Sigmoid colon (tissue), 6 donors: ENCODE measurements at regions not wholly inside any gene's neighbourhood (a gene's known extent, or its start where the extent isn't known, plus 50 kb on each side); places are given as distances from the start of the nearest gene placed in this dataset.

Experiments used
- DNase-seq: peaks from one replicate; pipeline ENCODE4 v3.0.0-alpha.2; 2019
- H3K27ac ChIP-seq, 4 donors: fragments of 200-600 bp; sonication (generic); one replicate each; pipeline ENCODE4 v1.5.1; 2016 to 2019; ENCODE audit warnings: mild to moderate bottlenecking in 1 of 4
- H3K27me3 ChIP-seq, 3 donors: fragments of 200-600 bp; sonication (generic); one replicate each; pipeline ENCODE4 v1.5.1; 2019; ENCODE audit warnings: mild to moderate bottlenecking in 1 of 3
- H3K36me3 ChIP-seq, 4 donors: fragments of 200-600 bp; sonication (generic); one replicate each; pipeline ENCODE4 v1.5.1; 2016 to 2019
- H3K4me1 ChIP-seq, 4 donors: fragments of 200-600 bp; sonication (generic); one replicate each; pipeline ENCODE4 v1.5.1; 2017 to 2019
- H3K4me3 ChIP-seq, 4 donors: fragments of 200-600 bp; sonication (generic); one replicate each; pipeline ENCODE4 v1.5.1; 2017 to 2019; ENCODE audit warnings: mild to moderate bottlenecking in 2 of 4, moderate library complexity in 1 of 4
- H3K9me3 ChIP-seq, 4 donors: fragments of 200-600 bp in 3 of 4; sonication (generic) in 3 of 4; one replicate each; pipeline versions ENCODE4 v1.5.1 to v1.6.1; 2013 to 2019
- EP300 ChIP-seq, 4 donors: sonication (generic); formaldehyde crosslinking; IDR thresholded peaks; one replicate each; pipeline ENCODE4 v1.6.1; 2017; ENCODE audit warnings: antibody characterized with exemption in 4 of 4
- POLR2A ChIP-seq, 2 donors: fragments of 450-650 bp; IDR thresholded peaks; one replicate each; pipeline ENCODE4 v1.6.1; 2016; ENCODE audit warnings: antibody characterized with exemption in 2 of 2, mild to moderate bottlenecking in 2 of 2, moderate library complexity in 2 of 2
- POLR2AphosphoS5 ChIP-seq, 4 donors: sonication (generic); formaldehyde crosslinking; IDR thresholded peaks; one replicate each; pipeline ENCODE4 v1.6.1; 2017; ENCODE audit warnings: antibody characterized with exemption in 4 of 4
- WGBS, 2 donors: extraction: QIAGEN DNeasy Blood & Tissue Kit; methylation state at CpG; one replicate each; pipeline ENCODE4 v1.1.7; 2013; 5-methylcytosine and 5-hydroxymethylcytosine counted together
- intact Hi-C: fragments of 100-400 bp; cut with DNase I; formaldehyde crosslinking; loops from one replicate; pipeline ENCODE4 v1.15.1; 2023
- TF ChIP-seq, protein P1 (sequence below), 4 experiments: fragments of 450-650 bp in 3 of 4; fragments of 200-600 bp in 1 of 4; IDR thresholded peaks; one replicate each; pipeline ENCODE4 v1.5.1; 2016 to 2019; ENCODE audit warnings: antibody characterized with exemption in 4 of 4, mild to moderate bottlenecking in 3 of 4, moderate library complexity in 2 of 4
- donor health status: healthy with polysubstance abuse.
- donor health status: healthy.

DNA sequence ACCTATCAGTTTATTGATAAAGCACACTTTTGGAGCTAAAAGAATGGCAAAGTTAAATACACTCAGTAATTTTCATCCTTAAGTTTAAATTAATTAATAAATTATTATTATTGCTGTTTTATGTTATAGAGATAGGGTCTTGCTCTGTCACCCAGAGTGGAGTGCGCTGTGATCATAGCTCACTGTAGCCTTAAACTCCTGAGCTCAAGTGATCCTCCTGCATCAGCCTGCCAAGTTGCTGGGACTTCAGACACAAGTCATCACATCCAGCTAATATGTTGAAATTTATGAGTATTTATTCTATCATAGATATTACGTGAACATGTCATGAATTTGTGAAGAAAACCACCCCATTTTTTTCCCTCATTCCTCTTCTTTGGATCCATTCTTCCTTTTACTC lies 64.2 kb downstream of the GJA1 start:
- no peaks in the 10 kb centered on the region for H3K9me3 ChIP-seq
- peaks cover 0 to 16% (median 7%) of the 10 kb centered on the region in 4 donors for H3K4me1 ChIP-seq
- intact Hi-C loops, result no loop called here
- TF ChIP-seq POLR2A (IDR thresholded peaks at IDR 0.05) (no peak), POLR2AphosphoS5 (IDR thresholded peaks at IDR 0.05) (no peak), EP300 (IDR thresholded peaks at IDR 0.05) (no peak)
- TF ChIP-seq, protein P1, sequence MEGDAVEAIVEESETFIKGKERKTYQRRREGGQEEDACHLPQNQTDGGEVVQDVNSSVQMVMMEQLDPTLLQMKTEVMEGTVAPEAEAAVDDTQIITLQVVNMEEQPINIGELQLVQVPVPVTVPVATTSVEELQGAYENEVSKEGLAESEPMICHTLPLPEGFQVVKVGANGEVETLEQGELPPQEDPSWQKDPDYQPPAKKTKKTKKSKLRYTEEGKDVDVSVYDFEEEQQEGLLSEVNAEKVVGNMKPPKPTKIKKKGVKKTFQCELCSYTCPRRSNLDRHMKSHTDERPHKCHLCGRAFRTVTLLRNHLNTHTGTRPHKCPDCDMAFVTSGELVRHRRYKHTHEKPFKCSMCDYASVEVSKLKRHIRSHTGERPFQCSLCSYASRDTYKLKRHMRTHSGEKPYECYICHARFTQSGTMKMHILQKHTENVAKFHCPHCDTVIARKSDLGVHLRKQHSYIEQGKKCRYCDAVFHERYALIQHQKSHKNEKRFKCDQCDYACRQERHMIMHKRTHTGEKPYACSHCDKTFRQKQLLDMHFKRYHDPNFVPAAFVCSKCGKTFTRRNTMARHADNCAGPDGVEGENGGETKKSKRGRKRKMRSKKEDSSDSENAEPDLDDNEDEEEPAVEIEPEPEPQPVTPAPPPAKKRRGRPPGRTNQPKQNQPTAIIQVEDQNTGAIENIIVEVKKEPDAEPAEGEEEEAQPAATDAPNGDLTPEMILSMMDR (IDR thresholded peaks at IDR 0.05), result no peak
- 77 to 88% methylated on average over 2 of the region's 2 CpGs for WGBS, 2 donors
- DNase-seq, result no peak
- no peak overlapping the region for H3K4me3 ChIP-seq
- H3K36me3 ChIP-seq, result no peaks in the 10 kb centered on the region
- H3K27me3 ChIP-seq, result no peaks in the 10 kb centered on the region
- H3K27ac ChIP-seq, result peak overlapping the region in 1 of 4 donors; percentile 81

DNA sequence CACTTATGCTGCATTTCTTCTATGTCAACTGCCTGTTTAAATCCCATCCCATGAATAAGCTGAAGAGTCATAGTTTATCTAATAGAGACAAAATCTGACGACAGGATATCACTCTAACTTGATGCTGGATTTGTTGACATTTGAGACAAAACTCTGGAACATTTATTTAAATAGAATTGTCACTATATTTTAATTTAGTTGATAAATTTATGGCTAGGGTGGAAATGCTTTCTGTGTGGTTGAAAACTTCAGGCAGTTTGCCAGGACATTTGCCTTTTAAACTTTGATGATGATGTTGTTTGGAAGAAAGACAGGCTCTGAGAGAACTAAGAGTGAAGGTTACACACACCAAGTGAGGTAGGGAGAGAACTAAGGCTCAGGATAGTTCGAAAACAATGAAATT lies 68.1 kb downstream of the GJA1 start:
- 21 to 56% methylated on average over 2 of the region's 2 CpGs for WGBS, 2 donors
- no peak overlapping the region for H3K4me3 ChIP-seq
- H3K36me3 ChIP-seq, result no peaks in the 10 kb centered on the region
- H3K4me1 ChIP-seq, result peaks cover 0 to 21% (median 16%) of the 10 kb centered on the region in 4 donors
- H3K9me3 ChIP-seq, result no peaks in the 10 kb centered on the region
- no peak for TF ChIP-seq EP300 (IDR thresholded peaks at IDR 0.05)
- no peak for TF ChIP-seq POLR2A (IDR thresholded peaks at IDR 0.05)
- no peak for DNase-seq
- peak overlapping the region in 1 of 4 donors; percentile 78 for H3K27ac ChIP-seq
- no peaks in the 10 kb centered on the region for H3K27me3 ChIP-seq
- intact Hi-C loops, result no loop called here

DNA sequence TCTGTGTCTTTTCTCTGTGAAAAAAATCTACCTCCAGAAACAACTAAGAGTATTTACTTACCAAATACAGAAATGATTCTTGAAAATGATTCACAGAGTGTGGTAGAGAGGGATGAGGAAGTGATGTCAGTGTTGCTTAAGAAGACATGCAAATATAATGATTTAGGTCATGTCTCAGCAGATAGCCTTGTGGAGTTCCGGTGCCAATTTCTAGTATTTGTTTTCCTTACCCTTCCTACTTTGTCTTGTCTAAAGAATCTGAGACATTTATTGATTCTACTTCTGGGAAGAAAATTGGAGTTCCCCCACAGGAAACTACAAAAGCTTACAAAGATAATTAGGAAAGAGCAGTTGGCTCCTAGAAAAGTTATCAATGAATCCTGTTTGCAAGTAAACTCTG lies 68.8 kb downstream of the GJA1 start:
- 14 to 19% methylated on average over 1 of the region's 1 CpG for WGBS, 2 donors
- intact Hi-C loops, result no loop called here
- no peaks in the 10 kb centered on the region for H3K9me3 ChIP-seq

DNA sequence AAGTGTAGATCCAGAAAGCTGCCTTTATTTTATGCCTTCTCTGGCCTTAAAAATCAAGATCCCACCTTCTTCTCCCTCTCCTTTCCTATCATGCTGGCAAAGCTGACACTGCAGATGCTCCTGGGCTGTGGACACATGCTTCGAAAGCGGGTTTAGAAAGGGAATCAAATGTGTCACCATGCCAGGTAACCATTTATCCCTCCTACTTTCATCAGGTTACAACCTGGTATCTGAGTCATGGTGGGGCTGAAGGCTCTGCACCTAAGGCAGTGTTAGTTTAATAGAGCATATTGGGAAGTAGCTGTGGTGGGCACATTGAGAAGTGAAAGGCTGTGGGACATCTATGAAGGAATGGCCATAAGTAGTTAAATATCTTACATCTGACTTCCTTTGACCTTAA lies 69.8 kb downstream of the GJA1 start:
- 96 to 97% methylated on average over 2 of the region's 2 CpGs for WGBS, 2 donors
- H3K27me3 ChIP-seq, result no peaks in the 10 kb centered on the region
- TF ChIP-seq EP300 (IDR thresholded peaks at IDR 0.05) (no peak), POLR2A (IDR thresholded peaks at IDR 0.05) (no peak), POLR2AphosphoS5 (IDR thresholded peaks at IDR 0.05) (no peak)
- TF ChIP-seq, protein P1 (IDR thresholded peaks at IDR 0.05), result no peak
- intact Hi-C loops, result no loop called here
- H3K4me1 ChIP-seq, result peaks cover 0 to 24% (median 18%) of the 10 kb centered on the region in 4 donors
- DNase-seq, result no peak
- H3K4me3 ChIP-seq, result no peak overlapping the region
- peak overlapping the region in 1 of 4 donors; percentile 78 for H3K27ac ChIP-seq
- H3K9me3 ChIP-seq, result no peaks in the 10 kb centered on the region
- H3K36me3 ChIP-seq, result no peaks in the 10 kb centered on the region

More for the DNA sequence above, 68.8 kb downstream of the GJA1 start:
- Histone ChIP-seq H3K27me3 (no peaks in the 10 kb centered on the region), H3K36me3 (no peaks in the 10 kb centered on the region), H3K4me1 (peaks cover 0 to 24% (median 16%) of the 10 kb centered on the region in 4 donors), H3K27ac (peak overlapping the region in 1 of 4 donors; percentile 78), H3K4me3 (no peak overlapping the region)
- no peak for DNase-seq
- TF ChIP-seq POLR2AphosphoS5 (IDR thresholded peaks at IDR 0.05), result no peak
- TF ChIP-seq POLR2A (IDR thresholded peaks at IDR 0.05), result no peak
- no peak for TF ChIP-seq EP300 (IDR thresholded peaks at IDR 0.05)
- TF ChIP-seq, protein P1 (IDR thresholded peaks at IDR 0.05), result no peak

DNA sequence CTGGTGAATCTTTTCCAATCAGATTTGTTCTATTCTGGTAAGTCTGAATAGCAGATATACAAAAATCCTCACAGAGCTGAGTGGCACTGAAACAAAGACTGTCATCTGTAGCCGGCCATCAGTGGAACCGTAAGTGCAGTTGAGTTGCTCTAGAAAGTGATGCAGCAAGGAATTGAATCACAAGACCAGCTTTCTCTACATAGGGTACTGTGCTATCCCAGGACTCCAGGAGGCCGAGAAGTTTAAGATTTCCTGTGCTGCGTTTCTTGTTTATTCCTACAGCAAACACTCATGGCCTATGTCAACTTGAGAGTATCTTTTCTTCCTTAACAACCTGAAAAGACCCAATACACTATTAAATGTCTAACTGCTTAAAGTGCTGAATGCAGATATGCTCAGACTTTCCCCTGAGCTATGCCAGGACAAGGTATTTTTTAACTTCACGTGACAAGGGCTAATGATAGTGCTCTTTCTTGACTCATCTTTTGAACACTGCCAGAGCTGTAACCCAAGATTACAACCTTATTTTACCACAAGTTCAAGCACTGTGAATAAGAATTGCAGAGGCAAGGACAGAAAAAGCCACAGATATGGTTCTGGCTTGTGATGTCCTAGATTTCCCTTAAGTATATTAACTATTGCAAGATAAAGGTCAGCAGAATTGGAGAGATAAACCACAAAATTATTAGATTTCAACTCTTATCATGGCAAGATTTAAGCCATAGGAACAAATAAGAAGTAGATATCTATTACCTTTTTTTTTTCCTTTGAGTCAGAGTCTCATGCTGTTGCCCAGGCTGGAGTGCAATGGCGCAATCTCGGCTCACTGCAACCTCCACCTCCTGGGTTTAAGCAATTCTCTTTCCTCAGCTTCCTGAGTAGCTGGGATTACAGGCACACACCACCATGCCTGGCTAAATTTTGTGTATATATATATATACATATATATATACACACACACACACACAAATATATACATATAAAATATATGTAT lies 71.6 kb downstream of the GJA1 start:
- no peaks in the 10 kb centered on the region for H3K36me3 ChIP-seq
- H3K4me1 ChIP-seq, result peaks cover 0 to 24% (median 19%) of the 10 kb centered on the region in 4 donors
- 67 to 69% methylated on average over 7 of the region's 7 CpGs for WGBS, 2 donors
- no peaks in the 10 kb centered on the region for H3K27me3 ChIP-seq
- peak overlapping the region in 1 of 4 donors; percentile 66 for H3K27ac ChIP-seq
- H3K4me3 ChIP-seq, result no peak overlapping the region
- no peak for TF ChIP-seq EP300 (IDR thresholded peaks at IDR 0.05)
- TF ChIP-seq POLR2AphosphoS5 (IDR thresholded peaks at IDR 0.05), result peak in 1 of 4 donors; percentile 64
- no peaks in the 10 kb centered on the region for H3K9me3 ChIP-seq
- intact Hi-C loops, result no loop called here
- no peak for DNase-seq
